OCI-LY3 (cell line): ENCODE measurements at regions not wholly inside any gene's neighbourhood (a gene's known extent, or its start where the extent isn't known, plus 50 kb on each side); places are given as distances from the start of the nearest gene placed in this dataset.

Experiments
- H2AFZ ChIP-seq: fragments of 200-600, 300-600 bp; shearing (Covaris generic); 2 replicates; pipeline ENCODE4 v1.6.0; 2014; ENCODE audit warnings: antibody characterized with exemption, low read depth, low read length
- H3K27ac ChIP-seq: fragments of 200-600, 300-600 bp; sonication (generic); 2 replicates; pipeline ENCODE4 v1.5.1; 2014; ENCODE audit warnings: mild to moderate bottlenecking, low read length, moderate library complexity, mixed read lengths
- H3K27me3 ChIP-seq: fragments of 200-600, 300-600 bp; sonication (generic); 2 replicates; pipeline ENCODE4 v1.6.1; 2014; ENCODE audit warnings: low read depth, low read length, mixed read lengths
- H3K36me3 ChIP-seq: fragments of 200-600, 300-600 bp; sonication (generic); replicated peaks from 2 replicates; pipeline ENCODE3; 2014; ENCODE audit warnings: low read depth, low read length, mixed read lengths
- H3K4me1 ChIP-seq: fragments of 300-600, 200-600 bp; sonication (generic); 2 replicates; pipeline ENCODE4 v1.6.1; 2014; ENCODE audit warnings: low read length, mixed read lengths
- H3K4me2 ChIP-seq: fragments of 200-600, 300-600 bp; sonication (generic); 2 replicates; pipeline ENCODE4 v1.6.1; 2014; ENCODE audit warnings: low read length, mixed read lengths
- H3K4me3 ChIP-seq: fragments of 300-600, 200-600 bp; sonication (generic); 2 replicates; pipeline ENCODE4 v1.5.1; 2014; ENCODE audit warnings: antibody characterized with exemption, mild to moderate bottlenecking, low read length, moderate library complexity
- H3K79me2 ChIP-seq: fragments of 300-600, 200-600 bp; shearing (Covaris generic); 2 replicates; pipeline ENCODE4 v1.6.1; 2014; ENCODE audit warnings: mild to moderate bottlenecking, low read length, mixed read lengths
- H3K9ac ChIP-seq: fragments of 300-600, 200-600 bp; shearing (Covaris generic); 2 replicates; pipeline ENCODE4 v1.6.0; 2014; ENCODE audit warnings: mild to moderate bottlenecking, low read length, moderate library complexity
- H3K9me3 ChIP-seq: fragments of 200-600, 300-600 bp; shearing (Covaris generic); 2 replicates; pipeline ENCODE4 v1.6.1; 2014; ENCODE audit warnings: low read length, mixed read lengths; ENCODE audit not compliant: insufficient read depth
- H4K20me1 ChIP-seq: fragments of 200-600, 300-600 bp; sonication (generic); 2 replicates; pipeline ENCODE4 v1.6.1; 2016; ENCODE audit warnings: low read length, mixed read lengths; ENCODE audit not compliant: insufficient read depth
- CTCF ChIP-seq: fragments of 200-600, 300-600 bp; sonication (generic); IDR thresholded peaks from 2 replicates; pipeline ENCODE4 v1.5.1; 2014; ENCODE audit warnings: antibody characterized with exemption, low read length, low read depth
- EZH2phosphoT487 ChIP-seq: fragments of 200-600 bp; shearing (Covaris generic); IDR thresholded peaks from 2 replicates; pipeline ENCODE4 v1.6.1; 2018; ENCODE audit warnings: antibody characterized with exemption, mixed run types, low read depth

GRCh38 chr2:188668017-188668680 is 306.0 kb upstream of the COL3A1 start:
- TF ChIP-seq EZH2phosphoT487 (no peak), CTCF (no peak)
- Histone ChIP-seq H3K27me3 (no peaks in the 10 kb centered on the region), H3K36me3 (no peaks in the 10 kb centered on the region), H3K9me3 (no peaks in the 10 kb centered on the region), H4K20me1 (no peaks in the 10 kb centered on the region), H3K4me1 (peaks cover 3% of the 10 kb centered on the region; the same call in 1 of the 2 replicates), H3K4me2 (no peak overlapping the region), H3K4me3 (no peak overlapping the region), H3K79me2 (no peaks in the 10 kb centered on the region), H3K9ac (no peak overlapping the region), H3K27ac (no peak overlapping the region), H2AFZ (no peak overlapping the region)

GRCh38 chr2:188675391-188676009 is 298.7 kb upstream of the COL3A1 start:
- peaks cover 7% of the 10 kb centered on the region for H3K4me1 ChIP-seq
- no peak overlapping the region for H3K4me3 ChIP-seq
- H3K4me2 ChIP-seq: no peak overlapping the region
- H3K27me3 ChIP-seq: no peaks in the 10 kb centered on the region
- no peak overlapping the region for H3K9ac ChIP-seq
- H3K9me3 ChIP-seq: no peaks in the 10 kb centered on the region
- no peaks in the 10 kb centered on the region for H3K79me2 ChIP-seq
- H2AFZ ChIP-seq: no peak overlapping the region
- H3K27ac ChIP-seq: no peak overlapping the region
- no peak for TF ChIP-seq CTCF
- TF ChIP-seq EZH2phosphoT487: no peak
- H3K36me3 ChIP-seq: no peaks in the 10 kb centered on the region
- no peaks in the 10 kb centered on the region for H4K20me1 ChIP-seq

GRCh38 chr2:188676010-188676400 is 298.2 kb upstream of the COL3A1 start:
- H3K27ac ChIP-seq: no peak overlapping the region

More at GRCh38 chr2:188676010-188676400, 298.2 kb upstream of the COL3A1 start:
- Histone ChIP-seq H3K9me3 (no peaks in the 10 kb centered on the region), H3K4me2 (no peak overlapping the region), H4K20me1 (no peaks in the 10 kb centered on the region), H3K4me3 (no peak overlapping the region), H3K4me1 (peaks cover 7% of the 10 kb centered on the region), H3K79me2 (no peaks in the 10 kb centered on the region), H3K36me3 (no peaks in the 10 kb centered on the region), H2AFZ (0 out of 2 replicates have a peak overlapping the region, but pooled peaks have one; percentile 53), H3K9ac (no peak overlapping the region), H3K27me3 (no peaks in the 10 kb centered on the region)
- TF ChIP-seq EZH2phosphoT487 (no peak), CTCF (no peak)
